ENCODE measurements at regions not wholly inside any gene's neighbourhood (a gene's known extent, or its start where the extent isn't known, plus 50 kb on each side); places are given as distances from the start of the nearest gene placed in this dataset.

- TF ChIP-seq POLR2A (IDR thresholded peaks at IDR 0.05): no peak
- no peak for TF ChIP-seq CTCF (IDR thresholded peaks at IDR 0.05)
Measured at GRCh38 chr2:14185906-14186305, 446.6 kb upstream of the LRATD1 start.

All from Peyer's patch (tissue), 4 donors.